ENCODE measurements at regions not wholly inside any gene's neighbourhood (a gene's known extent, or its start where the extent isn't known, plus 50 kb on each side); places are given as distances from the start of the nearest gene placed in this dataset.

DNA sequence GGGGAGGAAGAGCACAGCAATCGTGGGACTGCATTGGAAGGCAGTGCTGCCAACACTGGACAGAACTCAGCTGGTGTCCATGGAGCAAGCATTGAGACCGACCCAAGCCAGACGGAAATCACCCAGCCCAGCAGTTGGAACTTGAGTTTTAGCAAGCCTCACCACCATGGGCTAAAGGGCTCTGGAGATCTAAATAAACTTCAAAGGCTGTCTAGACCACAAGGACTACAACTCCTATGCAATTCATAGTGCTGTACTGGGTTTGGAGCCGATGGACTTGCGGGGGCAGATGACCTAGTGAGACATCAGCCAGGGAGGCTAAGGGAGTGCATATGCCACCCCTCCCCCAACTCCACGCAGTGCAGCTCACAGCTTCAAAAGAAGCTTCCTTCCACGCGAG is 243.6 kb upstream of the SLC39A10 start:
- TF ChIP-seq, protein P1, sequence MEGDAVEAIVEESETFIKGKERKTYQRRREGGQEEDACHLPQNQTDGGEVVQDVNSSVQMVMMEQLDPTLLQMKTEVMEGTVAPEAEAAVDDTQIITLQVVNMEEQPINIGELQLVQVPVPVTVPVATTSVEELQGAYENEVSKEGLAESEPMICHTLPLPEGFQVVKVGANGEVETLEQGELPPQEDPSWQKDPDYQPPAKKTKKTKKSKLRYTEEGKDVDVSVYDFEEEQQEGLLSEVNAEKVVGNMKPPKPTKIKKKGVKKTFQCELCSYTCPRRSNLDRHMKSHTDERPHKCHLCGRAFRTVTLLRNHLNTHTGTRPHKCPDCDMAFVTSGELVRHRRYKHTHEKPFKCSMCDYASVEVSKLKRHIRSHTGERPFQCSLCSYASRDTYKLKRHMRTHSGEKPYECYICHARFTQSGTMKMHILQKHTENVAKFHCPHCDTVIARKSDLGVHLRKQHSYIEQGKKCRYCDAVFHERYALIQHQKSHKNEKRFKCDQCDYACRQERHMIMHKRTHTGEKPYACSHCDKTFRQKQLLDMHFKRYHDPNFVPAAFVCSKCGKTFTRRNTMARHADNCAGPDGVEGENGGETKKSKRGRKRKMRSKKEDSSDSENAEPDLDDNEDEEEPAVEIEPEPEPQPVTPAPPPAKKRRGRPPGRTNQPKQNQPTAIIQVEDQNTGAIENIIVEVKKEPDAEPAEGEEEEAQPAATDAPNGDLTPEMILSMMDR (conservative IDR thresholded peaks at IDR 0.05; ENCODE audit: low read depth, low read length), result no peak
- no peak for TF ChIP-seq EZH2 (IDR thresholded peaks at IDR 0.05; ENCODE audit: borderline replicate concordance, low read depth, low read length, poor library complexity, severe bottlenecking)
